ENCODE measurements at regions not wholly inside any gene's neighbourhood (a gene's known extent, or its start where the extent isn't known, plus 50 kb on each side); places are given as distances from the start of the nearest gene placed in this dataset.

DNA sequence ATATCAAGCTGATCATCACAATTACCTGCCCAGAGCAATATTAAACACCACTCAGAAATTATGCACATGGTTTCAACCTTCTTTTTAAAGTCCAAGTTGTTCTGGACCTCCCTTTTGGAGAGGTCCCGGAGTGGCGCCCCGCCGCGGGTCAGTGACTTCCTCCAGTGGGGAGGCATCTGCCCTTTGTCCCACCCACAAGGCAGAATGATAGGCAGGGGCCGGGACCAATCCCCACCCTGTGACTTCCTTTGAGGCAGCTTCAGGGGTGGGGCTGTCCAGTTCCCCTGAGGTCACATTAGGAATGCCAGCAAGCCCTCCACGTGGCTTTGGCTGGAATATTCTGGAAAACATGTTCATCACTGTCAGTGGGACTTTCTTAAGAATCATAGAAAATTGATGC, 207.0 kb downstream of the ANKRD60 start:
- TF ChIP-seq, protein P1, sequence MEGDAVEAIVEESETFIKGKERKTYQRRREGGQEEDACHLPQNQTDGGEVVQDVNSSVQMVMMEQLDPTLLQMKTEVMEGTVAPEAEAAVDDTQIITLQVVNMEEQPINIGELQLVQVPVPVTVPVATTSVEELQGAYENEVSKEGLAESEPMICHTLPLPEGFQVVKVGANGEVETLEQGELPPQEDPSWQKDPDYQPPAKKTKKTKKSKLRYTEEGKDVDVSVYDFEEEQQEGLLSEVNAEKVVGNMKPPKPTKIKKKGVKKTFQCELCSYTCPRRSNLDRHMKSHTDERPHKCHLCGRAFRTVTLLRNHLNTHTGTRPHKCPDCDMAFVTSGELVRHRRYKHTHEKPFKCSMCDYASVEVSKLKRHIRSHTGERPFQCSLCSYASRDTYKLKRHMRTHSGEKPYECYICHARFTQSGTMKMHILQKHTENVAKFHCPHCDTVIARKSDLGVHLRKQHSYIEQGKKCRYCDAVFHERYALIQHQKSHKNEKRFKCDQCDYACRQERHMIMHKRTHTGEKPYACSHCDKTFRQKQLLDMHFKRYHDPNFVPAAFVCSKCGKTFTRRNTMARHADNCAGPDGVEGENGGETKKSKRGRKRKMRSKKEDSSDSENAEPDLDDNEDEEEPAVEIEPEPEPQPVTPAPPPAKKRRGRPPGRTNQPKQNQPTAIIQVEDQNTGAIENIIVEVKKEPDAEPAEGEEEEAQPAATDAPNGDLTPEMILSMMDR (optimal IDR thresholded peaks at IDR 0.05 in 1 of 3, IDR thresholded peaks at IDR 0.05 in 1 of 3, conservative IDR thresholded peaks at IDR 0.05 in 1 of 3; ENCODE audit: extremely low read depth in 1 of 3, insufficient read depth in 2 of 3, low read length in 3 of 3), result no peak
- TF ChIP-seq EZH2 (IDR thresholded peaks at IDR 0.05; ENCODE audit: low read length), result no peak
